ENCODE measurements at regions not wholly inside any gene's neighbourhood (a gene's known extent, or its start where the extent isn't known, plus 50 kb on each side); places are given as distances from the start of the nearest gene placed in this dataset.
A peak's percentile ranks its signal among the peaks of the same experiment; 100 is the strongest.

DNA sequence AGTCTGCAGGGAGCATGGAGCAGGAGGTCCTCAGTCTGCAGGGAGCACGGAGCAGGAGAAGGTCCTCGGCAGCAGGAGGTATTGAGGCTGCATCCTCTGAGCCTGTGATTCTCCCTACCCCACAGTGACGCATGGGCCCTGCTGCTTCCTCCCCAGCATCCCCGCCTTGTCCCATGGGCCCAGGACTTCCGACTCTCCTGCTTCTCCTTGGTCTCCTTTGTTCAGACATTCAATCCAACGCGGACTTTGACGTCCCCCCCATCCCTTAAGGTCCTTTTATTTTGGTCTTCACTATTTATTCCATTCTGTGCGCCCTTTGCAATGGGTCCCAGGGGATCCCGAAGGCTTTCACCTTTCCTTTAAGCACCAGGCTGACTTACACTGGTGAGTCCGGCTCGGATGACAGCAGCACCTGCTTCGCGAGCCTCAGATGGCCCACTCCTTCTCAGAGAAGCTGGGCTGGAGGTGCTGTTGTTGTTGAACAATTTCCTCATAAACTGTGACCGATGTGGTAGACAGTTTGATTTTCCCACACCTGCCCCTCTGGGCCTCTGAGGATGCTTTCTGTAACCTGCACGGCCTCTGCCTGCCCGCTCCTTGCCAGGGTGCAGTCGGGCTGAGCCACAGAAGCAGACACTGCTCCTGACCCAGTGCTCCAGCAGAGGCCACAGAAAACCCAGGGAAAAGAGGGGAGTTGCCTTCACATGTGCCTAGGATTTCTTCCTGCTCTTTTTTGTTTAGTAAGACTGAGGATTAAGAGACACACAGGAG is 407.2 kb upstream of the SHH start:
- no peak for DNase-seq

DNA sequence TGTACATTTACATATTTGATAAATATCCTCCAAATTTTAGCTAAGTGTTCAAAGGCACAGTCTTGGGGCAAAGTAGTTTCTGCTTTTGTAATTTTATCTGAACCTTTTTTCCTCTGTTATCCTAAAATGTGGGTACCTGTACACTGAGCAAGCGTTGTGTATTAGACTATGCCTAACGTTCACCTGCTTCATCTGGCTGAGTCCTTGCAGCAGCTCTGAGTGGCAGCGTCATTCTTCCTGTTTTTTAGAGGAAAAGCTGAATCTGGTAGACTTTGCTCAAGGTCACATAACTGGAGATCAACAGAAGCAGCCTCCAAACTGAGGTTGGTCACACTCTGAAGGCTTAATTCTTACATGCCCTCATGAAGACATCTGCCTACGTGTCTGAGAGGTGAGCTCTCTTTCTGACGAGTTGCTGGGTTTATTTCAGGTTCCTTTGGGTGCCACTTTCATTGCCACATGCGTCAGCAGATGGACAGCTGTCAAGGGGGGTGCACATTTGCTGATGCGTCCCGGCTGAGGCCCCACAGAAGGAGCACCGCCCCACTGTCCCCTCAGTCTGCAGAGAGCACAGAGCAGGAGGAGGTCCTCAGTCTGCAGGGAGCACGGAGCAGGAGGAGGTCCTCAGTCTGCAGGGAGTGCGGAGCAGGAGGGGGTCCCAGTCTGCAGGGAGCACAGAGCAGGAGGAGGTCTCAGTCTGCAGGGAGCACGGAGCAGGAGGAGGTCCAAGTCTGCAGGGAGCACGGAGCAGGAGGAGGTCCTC is 406.5 kb upstream of the SHH start:
- DNase-seq: no peak

DNA sequence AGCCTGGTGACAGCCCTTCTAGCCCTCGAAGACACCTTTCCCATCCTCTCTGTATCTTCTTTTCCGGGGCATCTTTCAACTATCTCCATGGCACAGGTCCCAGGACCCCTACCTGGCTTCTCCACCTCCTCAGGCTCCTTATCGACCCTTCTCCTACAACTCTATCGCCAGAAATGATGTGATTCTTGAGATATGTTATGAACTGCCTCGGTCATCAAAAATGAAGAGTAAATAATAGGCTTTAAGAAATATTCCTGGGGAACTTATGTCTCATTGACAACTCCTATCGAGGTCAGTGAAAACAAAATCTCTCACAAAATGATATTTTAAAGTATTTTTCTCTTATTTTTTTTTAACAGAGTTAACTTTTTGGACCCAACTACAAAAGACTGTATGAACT is 405.5 kb upstream of the SHH start:
- no peak for DNase-seq

DNA sequence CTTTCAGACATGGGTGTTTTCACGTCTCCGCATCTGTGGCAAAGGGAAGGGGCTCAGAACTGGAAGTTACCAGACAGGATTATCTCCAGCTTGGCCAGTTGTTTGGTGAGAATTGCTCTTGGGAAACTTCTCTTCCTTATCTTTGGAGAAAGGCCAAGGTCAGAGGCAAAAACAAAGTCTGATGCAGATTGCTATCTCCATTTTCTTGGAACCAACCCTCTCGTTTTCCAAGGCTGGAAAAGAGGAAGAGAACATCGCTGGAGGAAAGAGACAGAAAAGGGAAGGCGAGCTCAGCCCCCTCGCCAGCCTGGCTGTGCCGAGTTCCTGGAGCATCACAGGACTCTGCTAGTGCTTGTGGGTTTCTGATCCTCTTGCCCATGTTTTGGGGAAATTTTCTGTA is 396.8 kb upstream of the SHH start:
- DNase-seq: no peak

DNA sequence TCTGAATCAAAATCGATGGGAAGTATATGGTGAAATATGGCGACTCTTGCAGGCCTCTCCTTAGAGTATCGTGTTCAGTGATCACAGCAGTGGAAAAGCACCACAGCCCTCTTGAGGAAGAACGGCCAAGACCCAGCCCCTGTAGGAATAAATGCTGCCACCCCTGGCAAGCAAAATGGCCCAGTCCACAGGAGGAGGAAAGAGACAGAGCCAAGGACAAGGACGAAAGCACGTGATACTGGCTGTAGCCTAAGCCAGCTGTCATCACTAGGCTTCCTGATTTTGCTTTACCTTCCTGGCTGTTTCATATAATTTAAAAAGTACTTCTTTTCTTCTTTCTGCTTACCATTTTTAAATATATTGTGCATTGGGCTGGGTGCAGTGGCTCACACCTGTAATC is 395.0 kb upstream of the SHH start:
- no peak for DNase-seq

DNA sequence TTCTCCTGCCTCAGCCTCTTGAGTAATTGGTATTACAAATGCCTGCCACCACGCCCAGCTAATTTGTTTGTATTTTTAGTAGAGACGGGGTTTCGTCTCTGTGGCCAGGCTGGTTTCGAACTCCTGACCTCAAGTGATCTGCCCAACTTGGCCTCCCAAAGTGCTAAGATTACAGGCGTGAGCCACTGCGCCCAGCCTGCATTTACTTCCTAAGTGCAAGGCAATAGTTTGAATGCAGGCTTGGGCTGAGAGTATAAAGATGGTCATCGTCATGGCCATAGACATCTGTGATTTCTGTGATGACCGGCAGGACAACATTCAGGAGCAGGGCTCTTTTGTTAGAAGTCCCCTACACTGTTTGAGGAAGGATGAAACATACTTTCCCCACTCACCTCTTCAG is 393.9 kb upstream of the SHH start:
- no peak for DNase-seq

DNA sequence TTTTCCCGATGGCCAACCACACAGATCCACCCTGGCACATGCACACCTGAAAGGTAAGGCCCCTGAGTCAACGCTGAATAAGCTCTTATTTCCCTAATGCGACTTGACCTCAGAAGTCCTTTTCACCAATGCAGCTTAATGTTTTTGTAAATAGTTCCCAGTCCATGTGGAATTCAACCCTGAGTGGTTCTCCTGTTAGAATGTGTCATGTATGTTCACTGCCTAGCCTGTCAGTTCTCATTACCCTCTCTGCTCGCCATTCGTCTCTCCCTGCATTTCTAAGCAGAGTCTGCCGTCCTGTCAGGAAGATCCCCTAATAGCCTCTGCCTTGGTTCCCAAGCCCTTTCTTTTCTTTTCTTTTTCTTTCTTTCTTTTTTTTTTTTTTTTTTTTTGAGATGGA is 392.6 kb upstream of the SHH start:
- no peak for DNase-seq

DNA sequence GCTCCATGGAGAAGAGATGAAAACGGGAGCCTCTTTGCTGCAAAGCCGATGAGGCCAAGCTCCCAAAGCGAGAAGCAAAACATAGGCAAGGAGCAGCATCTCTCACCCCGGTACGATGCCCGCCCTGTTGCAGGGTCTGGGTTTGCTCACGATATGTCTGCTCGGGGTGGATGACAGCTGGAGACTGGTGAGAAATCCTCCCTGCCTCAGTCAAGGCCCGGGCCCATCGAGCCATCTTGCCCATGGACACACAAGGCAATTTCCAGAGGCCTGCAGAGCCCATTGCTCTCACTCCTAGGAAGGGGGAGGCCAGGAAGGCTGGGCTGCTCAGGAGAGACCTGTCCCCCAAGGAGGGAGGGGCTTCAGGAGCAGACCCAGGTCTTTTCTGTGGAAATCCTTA is 391.7 kb upstream of the SHH start:
- DNase-seq: no peak

DNA sequence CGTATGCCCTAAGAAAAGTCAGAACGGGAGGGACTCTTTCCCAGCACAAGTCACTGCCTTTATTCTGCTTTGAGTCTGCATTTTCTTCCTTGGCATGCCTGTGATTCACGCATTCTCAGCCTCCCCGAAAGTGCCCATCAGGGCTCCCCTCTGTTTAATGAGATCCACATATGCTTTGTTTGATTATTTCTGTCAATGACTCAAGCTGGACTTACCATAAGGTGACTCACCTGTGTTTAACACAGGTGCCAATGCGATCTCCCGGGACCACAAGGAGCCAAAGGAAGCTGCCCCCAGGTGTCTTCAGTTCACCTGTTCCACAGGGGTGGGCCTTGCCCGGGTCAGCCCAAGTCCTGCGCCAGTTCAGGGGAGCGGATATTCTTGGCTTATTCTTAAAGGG is 386.0 kb upstream of the SHH start:
- no peak for DNase-seq

DNA sequence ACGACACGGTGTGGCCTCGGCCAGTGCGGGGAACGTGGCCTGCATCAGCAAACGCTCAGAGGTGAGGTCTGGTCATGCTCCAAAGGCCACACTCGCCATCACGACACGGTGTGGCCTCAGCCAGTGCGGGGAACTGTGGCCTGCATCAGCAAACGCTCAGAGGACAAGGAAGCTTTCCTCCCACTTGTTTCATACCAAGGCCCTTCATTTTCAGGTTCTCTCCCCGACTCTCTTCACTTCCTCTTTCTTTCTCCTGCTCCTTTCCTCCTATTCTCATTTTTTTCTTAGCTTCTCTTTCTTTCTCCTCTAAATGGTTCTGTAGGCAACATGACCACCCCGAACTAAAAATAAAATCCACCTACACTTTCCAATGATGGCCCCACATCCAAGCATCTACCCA is 384.4 kb upstream of the SHH start:
- no peak for DNase-seq

DNA sequence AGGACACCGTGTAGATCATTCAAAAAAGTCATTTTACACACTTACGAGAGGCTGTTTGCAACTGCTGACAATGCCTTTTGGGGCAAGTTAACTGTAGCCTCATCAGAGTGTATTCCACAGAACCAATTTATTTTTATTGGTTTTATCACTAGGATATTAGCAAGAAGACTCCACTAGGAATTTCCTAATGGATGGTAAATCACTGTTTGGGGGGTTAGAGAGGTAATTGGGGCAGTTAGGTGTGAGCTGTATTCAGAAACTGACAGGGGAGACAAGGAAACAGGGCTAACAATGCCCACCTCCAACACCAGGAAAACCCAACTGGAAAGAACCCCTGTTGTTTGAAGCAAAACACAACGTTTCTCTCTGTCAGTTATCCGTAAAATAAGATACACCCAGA is 383.0 kb upstream of the SHH start:
- no peak for DNase-seq

DNA sequence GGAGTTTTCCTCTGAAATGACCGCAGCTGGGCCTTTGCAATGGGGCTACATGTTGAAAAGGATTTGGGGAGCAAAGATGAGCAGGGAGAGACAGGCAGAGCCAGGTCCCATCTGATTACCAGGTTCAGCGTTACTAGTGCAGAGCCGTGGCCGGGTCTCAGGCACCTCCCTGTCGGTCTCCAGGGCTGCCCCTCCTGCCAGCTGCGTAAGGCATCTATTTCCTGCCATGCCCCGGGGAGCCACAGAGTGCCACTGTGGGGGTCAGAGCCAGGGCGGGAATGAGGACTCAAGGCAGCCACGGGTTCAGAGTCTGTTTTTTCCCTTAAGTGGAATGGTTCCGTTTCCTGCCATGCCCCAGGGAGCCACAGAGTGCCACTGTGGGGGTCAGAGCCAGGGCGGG is 382.6 kb upstream of the SHH start:
- DNase-seq: no peak

DNA sequence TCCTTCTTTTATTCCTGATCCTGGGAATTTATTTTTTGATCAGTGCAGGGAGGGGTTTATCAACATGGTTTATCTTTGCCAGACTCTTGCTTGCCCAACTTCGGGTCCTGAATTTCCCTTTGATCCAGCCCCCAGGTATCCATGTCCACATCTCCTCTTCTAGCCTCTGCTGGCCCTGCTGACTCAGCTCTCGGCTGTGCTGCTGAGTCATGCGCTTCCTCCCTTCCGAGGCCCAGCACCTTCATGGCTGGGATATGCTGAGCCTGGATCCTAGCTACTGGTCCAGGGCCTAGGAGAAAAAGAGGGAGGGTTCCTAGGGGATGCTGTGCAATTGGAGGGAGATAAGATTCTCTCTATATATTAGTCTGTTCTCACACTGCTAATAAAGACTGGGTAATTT is 380.7 kb upstream of the SHH start:
- no peak for DNase-seq

DNA sequence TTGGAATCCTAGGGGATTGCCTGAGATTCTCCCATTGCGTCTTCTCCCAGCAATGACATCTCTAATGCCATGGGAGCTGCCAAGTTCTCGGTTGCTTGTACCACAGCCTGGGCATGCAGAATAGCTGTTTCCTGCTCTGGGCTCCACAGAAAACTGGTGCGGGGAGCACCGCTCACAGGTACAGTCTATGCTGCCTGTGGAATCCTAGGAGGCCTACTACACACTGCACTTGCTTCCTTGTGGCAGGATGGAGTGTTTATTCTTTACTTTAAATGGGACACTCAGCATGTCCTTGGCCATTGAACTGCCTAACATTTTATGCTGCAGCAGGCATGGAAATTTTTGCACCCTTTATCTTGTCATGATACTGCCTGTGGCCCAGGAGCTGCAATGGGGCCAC is 378.8 kb upstream of the SHH start:
- no peak for DNase-seq

DNA sequence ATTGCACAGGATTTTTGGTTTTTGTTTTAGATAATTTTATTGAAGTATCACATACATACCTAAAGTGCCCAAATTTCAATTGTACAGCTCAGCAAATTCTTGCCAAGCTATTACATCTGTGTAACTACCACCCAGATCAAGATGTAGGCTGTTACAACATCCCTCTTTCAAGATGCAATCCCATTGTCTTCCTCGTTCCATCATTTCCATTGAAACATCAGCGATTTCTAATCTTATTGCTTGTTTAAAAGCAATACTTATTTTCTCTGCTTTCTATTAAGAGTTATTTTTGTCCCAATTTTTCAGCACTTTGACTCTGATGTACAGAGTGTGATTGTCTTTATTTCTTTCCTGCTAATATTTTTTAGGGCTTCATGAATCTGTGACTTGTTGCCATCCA is 372.8 kb upstream of the SHH start:
- no peak for DNase-seq

DNA sequence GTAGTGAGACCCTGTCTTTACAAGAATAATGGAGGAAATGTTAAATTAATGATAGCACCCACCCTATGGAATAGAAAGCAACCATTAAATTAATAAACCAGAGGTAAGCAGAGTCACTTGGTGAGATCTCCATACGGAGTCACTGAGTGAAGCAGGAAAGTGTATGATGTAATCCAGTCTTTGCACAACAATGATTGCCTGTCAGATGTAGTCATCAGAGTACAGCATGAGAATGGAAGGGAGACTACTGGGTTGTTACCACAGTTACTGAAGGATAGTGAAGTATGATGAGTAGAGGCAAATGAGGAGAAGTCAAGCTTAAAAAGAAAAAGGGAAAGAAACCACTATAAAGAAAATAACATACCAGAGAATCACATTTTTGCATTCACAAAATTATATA is 371.9 kb upstream of the SHH start:
- no peak for DNase-seq

DNA sequence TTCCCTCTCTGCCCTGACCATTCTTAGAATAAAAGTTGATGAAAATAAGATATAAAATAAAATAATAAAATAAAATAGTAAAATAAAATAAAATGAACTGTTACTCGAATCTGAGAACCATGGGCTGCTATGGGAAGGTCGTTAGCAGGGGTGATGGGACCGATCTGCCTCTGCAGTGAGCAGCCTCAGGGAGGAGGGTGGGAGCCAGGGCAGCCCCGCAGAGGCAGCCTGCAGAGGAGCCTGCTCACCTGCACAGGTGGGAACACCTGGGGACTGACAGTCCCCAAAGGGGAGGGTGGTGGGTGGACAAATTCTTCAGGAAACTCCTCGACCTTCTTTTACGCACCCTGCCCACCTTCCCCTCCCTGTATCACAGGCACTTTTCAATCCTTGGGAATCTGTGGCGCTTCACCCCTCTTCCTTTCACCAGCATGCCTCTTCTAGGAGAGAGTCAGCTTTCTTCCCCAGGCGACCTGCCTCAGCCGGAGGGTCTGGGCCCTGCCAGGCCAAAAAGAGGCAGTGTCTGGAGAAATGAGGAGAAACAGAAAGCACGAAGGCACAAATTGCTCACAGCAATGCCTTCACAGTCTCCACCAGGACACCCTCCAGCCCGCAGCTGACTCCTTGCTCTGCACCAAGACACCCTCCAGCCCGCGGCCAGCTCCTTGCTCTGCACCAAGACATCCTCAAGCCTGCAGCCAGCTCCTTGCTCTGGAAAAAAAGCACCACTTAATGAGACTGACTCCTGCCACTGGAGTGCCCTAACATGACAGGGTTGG is 368.4 kb upstream of the SHH start:
- peak; percentile 43 for DNase-seq

DNA sequence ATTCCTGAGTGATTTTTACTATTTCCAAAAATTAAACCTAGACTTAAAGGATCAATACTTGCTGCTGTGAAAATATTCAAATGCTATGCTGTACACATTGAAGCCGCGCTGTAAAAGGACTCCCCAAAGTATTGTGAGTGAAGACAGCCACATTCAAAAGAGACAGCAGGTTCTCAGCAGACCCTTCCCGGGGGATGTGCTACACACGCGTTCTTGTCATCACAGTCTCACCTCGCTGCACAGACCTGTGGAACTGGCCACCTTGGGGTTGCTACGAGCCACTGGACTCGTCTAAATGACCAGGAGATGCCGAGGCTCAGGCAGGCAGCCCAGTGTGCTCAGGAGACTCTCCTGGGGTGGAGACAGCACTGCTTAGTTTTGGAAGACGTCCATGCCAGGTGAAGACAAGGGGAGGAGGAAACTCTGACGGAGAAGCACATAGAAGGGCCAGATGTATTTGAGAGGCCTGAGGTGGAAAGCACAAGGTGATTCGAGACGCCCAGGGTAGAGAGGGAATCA is 367.7 kb upstream of the SHH start:
- peak; percentile 46 for DNase-seq

DNA sequence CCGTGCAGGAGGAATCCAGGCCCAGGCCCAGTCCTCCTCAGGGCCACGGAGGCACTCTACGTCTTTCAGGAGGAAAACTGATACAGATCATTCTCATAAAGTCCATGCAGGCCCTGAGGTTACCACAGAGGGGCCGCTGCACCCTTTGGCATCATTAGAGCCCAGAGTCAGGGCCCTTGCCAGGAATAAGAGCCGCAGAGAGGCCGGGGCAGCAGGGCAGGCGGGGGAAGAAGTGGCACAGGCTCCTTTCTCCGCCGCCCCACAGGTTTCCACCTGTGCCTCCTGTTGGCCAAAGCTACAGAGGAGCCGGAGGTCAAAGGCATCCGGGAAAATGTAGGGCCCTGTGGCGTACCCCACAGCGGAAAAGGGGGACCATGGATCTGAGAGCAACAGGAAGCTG is 366.6 kb upstream of the SHH start:
- peak; percentile 14 for DNase-seq

DNA sequence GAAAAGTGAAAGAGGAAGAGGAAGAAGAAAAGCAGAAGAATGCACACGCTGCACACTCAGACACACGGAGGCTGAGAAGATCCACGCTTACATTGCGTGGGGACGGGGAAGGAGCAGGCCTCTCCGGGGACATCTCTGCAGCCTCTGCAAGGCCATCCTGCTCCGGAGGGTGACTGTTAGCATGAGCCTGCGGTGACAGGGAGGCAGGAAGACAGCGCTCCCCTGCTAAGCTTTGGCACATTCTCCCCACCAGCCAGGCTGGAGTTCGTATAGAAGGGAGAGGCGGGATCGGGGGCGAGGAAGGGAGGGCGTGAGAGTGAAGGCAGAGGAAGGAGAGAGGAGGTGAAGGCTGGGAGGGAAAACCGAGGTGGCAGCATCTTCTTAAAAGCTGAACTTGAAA is 366.0 kb upstream of the SHH start:
- peak; percentile 27 for DNase-seq

DNA sequence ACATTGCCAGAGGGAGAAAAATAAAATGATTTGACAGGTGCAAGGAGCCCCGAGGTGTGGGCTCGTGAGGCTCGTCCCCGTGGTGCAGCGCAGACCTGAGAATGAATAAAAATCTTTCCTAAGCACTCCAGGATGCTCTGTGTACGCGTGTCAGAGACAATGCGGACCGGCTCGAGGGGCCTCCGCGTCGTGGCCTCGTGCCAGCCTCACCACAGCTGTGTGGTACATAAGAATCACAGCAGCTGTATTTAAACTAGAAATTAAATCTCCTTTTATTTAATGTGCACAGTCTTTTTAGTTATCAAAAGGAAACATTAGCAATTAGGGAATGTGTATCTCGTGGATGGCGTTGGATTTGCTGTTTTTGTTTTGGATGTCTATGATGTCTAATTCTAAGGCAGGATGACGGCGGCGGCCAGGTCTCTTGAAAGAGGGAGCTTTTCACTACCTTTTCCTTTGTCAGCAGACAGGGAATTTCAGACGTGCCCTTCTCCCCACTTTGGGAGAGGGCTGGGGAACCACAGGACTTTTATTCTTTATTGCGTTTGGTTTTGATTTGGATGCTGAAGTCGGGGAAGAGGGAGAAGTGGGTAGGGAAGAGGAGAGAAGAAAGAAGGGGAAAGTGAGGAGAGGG is 365.3 kb upstream of the SHH start:
- DNase-seq: peak; percentile 31

DNA sequence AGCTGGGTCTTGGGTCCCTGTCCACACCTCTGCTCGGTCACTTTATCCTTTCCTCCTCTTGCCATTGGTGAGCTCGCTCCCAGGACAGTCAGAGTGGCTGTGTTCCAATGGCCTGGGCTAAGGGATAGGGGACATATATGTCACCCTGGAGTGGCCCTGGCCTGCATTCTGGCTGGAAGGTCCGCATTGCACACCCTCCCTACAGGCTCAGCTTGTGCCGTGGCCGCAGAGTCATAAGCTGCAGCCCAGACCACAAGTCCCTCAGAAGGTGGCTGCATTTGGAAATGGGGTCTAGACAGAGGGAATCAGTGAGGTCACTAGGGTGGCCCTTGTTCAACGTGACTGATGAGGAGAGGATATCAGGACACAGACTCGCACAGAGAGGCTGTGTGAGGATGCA is 363.8 kb upstream of the SHH start:
- peak; percentile 34 for DNase-seq

DNA sequence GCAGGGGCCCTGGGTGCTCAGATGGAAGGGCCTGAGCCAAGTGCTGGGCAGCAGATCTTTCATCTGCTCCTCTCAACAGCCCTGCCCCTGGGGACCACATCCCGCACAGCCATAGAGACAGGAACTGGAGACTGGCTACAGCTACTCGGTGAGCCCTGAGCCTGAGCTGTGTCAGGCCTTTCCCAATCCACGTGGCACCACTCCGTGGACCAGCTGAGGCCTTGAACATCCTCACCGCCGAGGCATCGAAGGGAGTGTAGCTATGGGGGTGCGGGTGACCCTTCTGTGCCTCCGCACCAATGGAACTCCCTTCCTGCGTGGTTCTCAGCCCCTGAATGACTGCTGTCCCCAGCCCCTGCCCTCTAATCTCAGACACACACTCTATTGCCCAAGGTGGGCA is 362.7 kb upstream of the SHH start:
- peak; percentile 38 for DNase-seq
